SH-SY5Y (cell line): ENCODE measurements at regions not wholly inside any gene's neighbourhood (a gene's known extent, or its start where the extent isn't known, plus 50 kb on each side); places are given as distances from the start of the nearest gene placed in this dataset.

ENCODE experiments used
- GATA2 ChIP-seq: IDR thresholded peaks from 2 replicates; pipeline ENCODE4 v1.6.1; 2011; ENCODE audit warnings: mild to moderate bottlenecking, low read depth, low read length
- GATA3 ChIP-seq: IDR thresholded peaks from 2 replicates; pipeline ENCODE4 v1.6.1; 2011; ENCODE audit warnings: low read depth, mild to moderate bottlenecking, low read length, moderate library complexity

DNA sequence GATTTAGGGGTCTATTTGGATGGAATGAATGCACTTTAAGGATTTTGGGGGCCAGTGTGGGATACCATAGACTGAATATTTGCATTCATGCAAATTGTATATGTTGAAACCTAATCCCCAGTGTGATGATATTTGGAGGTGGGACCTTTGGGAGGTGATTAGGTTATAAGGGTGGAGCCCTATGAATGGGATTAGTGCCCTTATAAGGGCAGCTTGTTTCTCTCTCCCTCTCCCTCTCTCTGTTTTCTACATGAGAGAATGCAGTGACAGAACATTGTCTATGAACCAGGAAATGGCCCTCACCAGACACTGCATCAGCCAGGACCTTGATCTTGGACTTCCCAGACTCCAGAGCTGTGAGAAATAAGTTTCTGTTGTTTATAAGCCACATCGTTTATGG is 166.1 kb downstream of the MED10 start:
- no peak for TF ChIP-seq GATA2
- TF ChIP-seq GATA3, result no peak
